ENCODE measurements at regions not wholly inside any gene's neighbourhood (a gene's known extent, or its start where the extent isn't known, plus 50 kb on each side); places are given as distances from the start of the nearest gene placed in this dataset.

GRCh38 chr11:128209138-128209435 lies 378.3 kb downstream of the ETS1 start:
- no peak for TF ChIP-seq CTCF (conservative IDR thresholded peaks at IDR 0.05; ENCODE audit: low read length)
- TF ChIP-seq EZH2phosphoT487 (IDR thresholded peaks at IDR 0.05; ENCODE audit: borderline replicate concordance), result no peak
